K562 (cell line): ENCODE measurements at regions not wholly inside any gene's neighbourhood (a gene's known extent, or its start where the extent isn't known, plus 50 kb on each side); places are given as distances from the start of the nearest gene placed in this dataset.

ENCODE experiments used
- ATAC-seq: fragments of 200-7000 bp; cut with Tn5 transposase; 3 replicates; pipeline ENCODE4 v1.9.1; 2020; ENCODE audit warnings: moderate library complexity
- BruUV-seq: library from RNA; stranded (reverse); fragments of 400-500 nt; replicated peaks from 2 replicates; lab custom pipeline; 2021; lab: Mats Ljungman, UMichigan
- CTCF ChIA-PET: fragments of 300-600 bp; formaldehyde crosslinking; extraction: SDS; loops from one replicate; lab custom pipeline; 2021; ENCODE audit warnings: low intra/inter-chr PET ratio; lab: Yijun Ruan, JAX
- POLR2A ChIA-PET: fragments of 300-600, 350-650 bp; sonication (Branson Sonifier 250); formaldehyde crosslinking; extraction: SDS; loops from one replicate; lab custom pipeline; 2021; ENCODE audit warnings: antibody characterized with exemption, inconsistent platforms; lab: Yijun Ruan, JAX
- DNase-seq, 4 experiments: peaks; one replicate each; pipeline versions ENCODE4 v3.0.0 to v3.0.0-alpha.2; 2011 to 2018; ENCODE audit warnings: low spot score in 3 of 4, mixed read lengths in 3 of 4; ENCODE audit errors: extremely low read depth in 1 of 4
- FAIRE-seq: peaks from 2 replicates; lab custom pipeline; 2011; peaks lifted over from hg19 to GRCh38; lab: Jason Lieb, UNC
- H2AFZ ChIP-seq: 2 replicates; pipeline ENCODE4 v1.6.0; 2011; ENCODE audit warnings: low read depth, low read length, control low read depth, inconsistent platforms
- H3K27ac ChIP-seq: fragments of 200-600 bp; 3 replicates; pipeline ENCODE4 v1.8.0; 2011; ENCODE audit warnings: low read depth, mild to moderate bottlenecking, control low read depth, inconsistent platforms, low read length, moderate library complexity, mixed read lengths; ENCODE audit errors: extremely low read depth
- H3K27me3 ChIP-seq, 2 experiments: fragments of 300-600 bp in 1 of 2; 2 replicates in 1 of 2; 3 replicates in 1 of 2; pipeline versions ENCODE4 v1.6.0 to v1.8.0; 2011; ENCODE audit warnings: inconsistent platforms in 2 of 2, low read length in 2 of 2, mild to moderate bottlenecking in 1 of 2, mixed read lengths in 1 of 2, moderate library complexity in 1 of 2; ENCODE audit not compliant: control insufficient read depth in 2 of 2, insufficient read depth in 2 of 2
- H3K36me3 ChIP-seq: fragments of 300-600 bp; 3 replicates; pipeline ENCODE4 v1.8.0; 2011; ENCODE audit warnings: mild to moderate bottlenecking, low read length, inconsistent platforms; ENCODE audit not compliant: control insufficient read depth, insufficient read depth
- H3K4me1 ChIP-seq, 2 experiments: fragments of 200-600 bp in 1 of 2; replicated peaks in 1 of 2; 2 replicates in 1 of 2; 3 replicates in 1 of 2; pipeline versions ENCODE4 v1.5.1 to v1.8.0; 2011; ENCODE audit warnings: inconsistent platforms in 2 of 2, low read length in 2 of 2, mild to moderate bottlenecking in 1 of 2, mixed read lengths in 1 of 2, moderate library complexity in 1 of 2; ENCODE audit not compliant: control insufficient read depth in 2 of 2, insufficient read depth in 2 of 2
- H3K4me2 ChIP-seq: 2 replicates; pipeline ENCODE4 v1.6.1; 2011; ENCODE audit warnings: low read length, control low read depth, inconsistent platforms, mixed read lengths; ENCODE audit not compliant: insufficient read depth
- H3K4me3 ChIP-seq: fragments of 200-600 bp; sonication (generic), shearing (Covaris generic); 2 replicates; pipeline ENCODE4 v1.5.1; 2016; ENCODE audit warnings: control low read depth, inconsistent platforms
- H3K79me2 ChIP-seq: fragments of 200-600 bp; 3 replicates; pipeline ENCODE4 v1.8.0; 2011; ENCODE audit warnings: low read length, inconsistent platforms; ENCODE audit not compliant: control insufficient read depth, insufficient read depth
- H3K9ac ChIP-seq, 2 experiments: 2 replicates each; pipeline versions ENCODE4 v1.6.0 to v1.6.1; 2011; ENCODE audit warnings: low read depth in 2 of 2, low read length in 2 of 2, control low read depth in 1 of 2, inconsistent platforms in 1 of 2, mild to moderate bottlenecking in 1 of 2, mixed read lengths in 1 of 2; ENCODE audit not compliant: insufficient read depth in 1 of 2
- H3K9me1 ChIP-seq: one replicate; pipeline ENCODE4 v1.6.0; 2011; ENCODE audit warnings: inconsistent platforms, mild to moderate bottlenecking, low read length, moderate library complexity; ENCODE audit not compliant: control insufficient read depth, insufficient read depth
- H3K9me3 ChIP-seq: replicated peaks from 2 replicates; pipeline ENCODE4 v1.5.1; 2011; ENCODE audit warnings: low read depth, low read length, inconsistent platforms; ENCODE audit not compliant: control insufficient read depth, insufficient read depth
- H4K20me1 ChIP-seq: replicated peaks from 2 replicates; pipeline ENCODE4 v1.6.1; 2011; ENCODE audit warnings: low read length, inconsistent platforms, mixed read lengths; ENCODE audit not compliant: control insufficient read depth, insufficient read depth
- CBFA2T2 ChIP-seq: fragments of 450-650 bp; conservative IDR thresholded peaks from 2 replicates; pipeline ENCODE4 v1.6.1; 2017; ENCODE audit warnings: mild to moderate bottlenecking
- CC2D1A ChIP-seq: fragments of 450-650 bp; IDR thresholded peaks from 2 replicates; pipeline ENCODE4 v1.6.1; 2017; ENCODE audit warnings: mild to moderate bottlenecking
- CCAR2 ChIP-seq: fragments of 200-400 bp; formaldehyde crosslinking; IDR thresholded peaks from 2 replicates; pipeline ENCODE4 v1.6.1; 2017; ENCODE audit warnings: mild to moderate bottlenecking, low read depth, low read length
- CCNT2 ChIP-seq: IDR thresholded peaks from 2 replicates; pipeline ENCODE4 v1.6.1; 2011; ENCODE audit warnings: borderline replicate concordance, low read depth, mild to moderate bottlenecking, moderate library complexity, mixed read lengths, low read length; ENCODE audit not compliant: insufficient read length; ENCODE audit errors: extremely low read depth
- ETV1 ChIP-seq: fragments of 450-650 bp; conservative IDR thresholded peaks from 2 replicates; pipeline ENCODE4 v1.6.1; 2016; ENCODE audit warnings: missing genetic modification characterization, control low read depth, low read depth, missing compliant biosample characterization
- KLF16 ChIP-seq: IDR thresholded peaks from 2 replicates; pipeline ENCODE4 v1.6.1; 2016; ENCODE audit warnings: antibody characterized with exemption
- PCBP2 ChIP-seq: fragments of 200-400 bp; formaldehyde crosslinking; IDR thresholded peaks from 2 replicates; pipeline ENCODE4 v1.6.1; 2018; ENCODE audit warnings: low read length, low read depth, mild to moderate bottlenecking, moderate library complexity; ENCODE audit not compliant: poor library complexity, severe bottlenecking
- RCOR1 ChIP-seq, 2 experiments: IDR thresholded peaks; 2 replicates each; pipeline ENCODE4 v1.6.1; 2012; ENCODE audit warnings: low read depth in 2 of 2, low read length in 2 of 2, borderline replicate concordance in 1 of 2, improper control_type of control experiment in 1 of 2
- SPI1 ChIP-seq: IDR thresholded peaks from 2 replicates; pipeline ENCODE4 v1.6.1; 2011; ENCODE audit warnings: low read depth, low read length, control low read depth, borderline replicate concordance
- ZKSCAN1 ChIP-seq: fragments of 150-350 bp; IDR thresholded peaks from 2 replicates; pipeline ENCODE4 v1.6.1; 2016; ENCODE audit warnings: low read depth, low read length
- ZNF217 ChIP-seq: sonication (generic); formaldehyde crosslinking; IDR thresholded peaks from 2 replicates; pipeline ENCODE4 v1.8.0; 2022; ENCODE audit warnings: mild to moderate bottlenecking, missing genetic modification reagents
- ZNF384 ChIP-seq: IDR thresholded peaks from 2 replicates; pipeline ENCODE4 v1.6.1; 2012; ENCODE audit warnings: low read depth, low read length, improper control_type of control experiment
- ZNF507 ChIP-seq: conservative IDR thresholded peaks from 2 replicates; pipeline ENCODE4 v1.6.1; 2017; ENCODE audit warnings: missing genetic modification characterization, missing compliant biosample characterization
- ZNF644 ChIP-seq: fragments of 200-800 bp; sonication (Bioruptor generic); IDR thresholded peaks from 2 replicates; pipeline ENCODE4 v1.6.1; 2016; ENCODE audit warnings: low read depth, missing genetic modification characterization, missing compliant biosample characterization
- WGBS: fragments of 100-300 bp; shearing (Covaris generic); methylation state at CpG from one replicate; pipeline ENCODE4 v1.1.6; 2016; ENCODE audit warnings: low coverage, mixed read lengths; ENCODE audit not compliant: insufficient coverage; ENCODE audit errors: missing lambda C conversion rate; 5-methylcytosine and 5-hydroxymethylcytosine counted together
- in situ Hi-C: fragments of 300-500 bp; cut with MboI; formaldehyde crosslinking; loops from 4 replicates; pipeline ENCODE4 v1.15.0; 2018; ENCODE audit warnings: inconsistent platforms, mixed read lengths
- intact Hi-C: fragments of 100-400 bp; cut with micrococcal nuclease; formaldehyde crosslinking; loops from 2 replicates; pipeline ENCODE4 v1.14.2; 2022
- TF ChIP-seq, protein P1 (sequence below): fragments of 450-650 bp; formaldehyde crosslinking; IDR thresholded peaks from 2 replicates; pipeline ENCODE4 v1.4.0; 2020; ENCODE audit warnings: mild to moderate bottlenecking
- TF ChIP-seq, protein P2 (sequence below): fragments of 450-650 bp; IDR thresholded peaks from 2 replicates; pipeline ENCODE4 v1.6.1; 2018; ENCODE audit warnings: mild to moderate bottlenecking, low read depth; ENCODE audit not compliant: partially characterized antibody

DNA sequence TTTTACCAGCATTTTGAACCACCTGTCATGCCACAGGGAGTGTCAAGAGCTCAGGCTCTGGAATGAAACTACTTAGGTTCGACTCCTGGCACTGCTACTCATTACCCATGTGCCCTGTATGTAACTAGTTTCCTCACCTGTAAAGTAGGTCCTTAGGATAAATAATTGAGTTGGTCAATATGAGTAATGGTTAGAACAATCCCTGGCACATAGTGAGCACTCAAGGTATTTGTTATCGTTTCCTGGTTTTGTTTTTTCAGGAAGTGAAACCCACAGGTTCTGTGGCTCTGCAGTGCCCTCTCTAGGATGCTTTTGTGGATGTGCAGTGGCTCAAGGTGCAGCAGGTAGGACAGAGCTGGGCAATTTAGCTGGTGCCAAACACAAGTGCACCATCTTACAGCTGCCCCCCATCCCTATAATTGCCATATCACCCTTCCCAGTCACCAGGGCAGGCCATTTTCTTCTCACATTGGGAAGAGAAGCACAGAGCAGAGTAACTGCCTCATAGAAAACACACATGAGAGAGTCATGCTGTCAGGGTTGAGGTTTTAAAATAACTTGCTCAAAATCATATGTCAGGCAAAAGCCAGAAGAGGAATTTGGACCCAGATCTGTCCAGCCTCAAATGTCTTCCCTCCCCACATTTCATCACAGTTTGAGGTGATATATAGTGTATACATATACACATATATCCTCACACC is 297.5 kb downstream of the RPAP3 start:
- CTCF ChIA-PET = interaction anchor here (0.8 kb wide), 1 partner anchor 376 kb away, joined by 6 read pairs; no protein-coding TSS in a partner anchor
- peak in 2 of 4 experiments; percentile 32 to 52 for DNase-seq
- Histone ChIP-seq H3K79me2 (no peaks in the 10 kb centered on the region), H3K4me1 (no peaks in the 10 kb centered on the region), H3K9me3 (no peaks in the 10 kb centered on the region), H3K4me3 (no peak overlapping the region), H3K4me2 (no peak overlapping the region), H2AFZ (peak overlapping the region; percentile 75), H3K9ac (no peak overlapping the region), H3K27ac (no peak overlapping the region), H3K9me1 (no peaks in the 10 kb centered on the region), H4K20me1 (no peaks in the 10 kb centered on the region), H3K36me3 (no peaks in the 10 kb centered on the region), H3K27me3 (0 out of 5 replicates have a peak, but pooled peaks cover 0 to 4% of the 10 kb centered on the region in 2 experiments)
- 18% methylated on average over 2 of the region's 2 CpGs for WGBS
- intact Hi-C loops (no loop called here), in situ Hi-C loops (no loop called here)
- peak; percentile 61 for FAIRE-seq
- POLR2A ChIA-PET = interaction anchor here (1.1 to 2.3 kb wide), 2 partner anchors 13 to 328 kb away, joined by 4 to 6 read pairs; partner anchors contain the start of gene AMIGO2
- no TSS peak for BruUV-seq
- peak; percentile 90 for ATAC-seq
- peak; percentile 54; the same call in 1 of the 2 replicates for TF ChIP-seq ETV1 (tag)
- TF ChIP-seq, protein P1, sequence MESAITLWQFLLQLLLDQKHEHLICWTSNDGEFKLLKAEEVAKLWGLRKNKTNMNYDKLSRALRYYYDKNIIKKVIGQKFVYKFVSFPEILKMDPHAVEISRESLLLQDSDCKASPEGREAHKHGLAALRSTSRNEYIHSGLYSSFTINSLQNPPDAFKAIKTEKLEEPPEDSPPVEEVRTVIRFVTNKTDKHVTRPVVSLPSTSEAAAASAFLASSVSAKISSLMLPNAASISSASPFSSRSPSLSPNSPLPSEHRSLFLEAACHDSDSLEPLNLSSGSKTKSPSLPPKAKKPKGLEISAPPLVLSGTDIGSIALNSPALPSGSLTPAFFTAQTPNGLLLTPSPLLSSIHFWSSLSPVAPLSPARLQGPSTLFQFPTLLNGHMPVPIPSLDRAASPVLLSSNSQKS (CRISPR knock-in tag) = no peak
- TF ChIP-seq, protein P2, sequence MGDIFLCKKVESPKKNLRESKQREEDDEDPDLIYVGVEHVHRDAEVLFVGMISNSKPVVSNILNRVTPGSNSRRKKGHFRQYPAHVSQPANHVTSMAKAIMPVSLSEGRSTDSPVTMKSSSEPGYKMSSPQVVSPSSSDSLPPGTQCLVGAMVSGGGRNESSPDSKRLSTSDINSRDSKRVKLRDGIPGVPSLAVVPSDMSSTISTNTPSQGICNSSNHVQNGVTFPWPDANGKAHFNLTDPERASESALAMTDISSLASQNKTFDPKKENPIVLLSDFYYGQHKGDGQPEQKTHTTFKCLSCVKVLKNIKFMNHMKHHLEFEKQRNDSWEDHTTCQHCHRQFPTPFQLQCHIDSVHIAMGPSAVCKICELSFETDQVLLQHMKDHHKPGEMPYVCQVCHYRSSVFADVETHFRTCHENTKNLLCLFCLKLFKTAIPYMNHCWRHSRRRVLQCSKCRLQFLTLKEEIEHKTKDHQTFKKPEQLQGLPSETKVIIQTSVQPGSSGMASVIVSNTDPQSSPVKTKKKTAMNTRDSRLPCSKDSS = no peak
- TF ChIP-seq CBFA2T2 = no peak
- TF ChIP-seq KLF16 = peak; percentile 11; the same call in 1 of the 2 replicates
- TF ChIP-seq CCNT2 = no peak
- no peak for TF ChIP-seq ZNF507 (tag)
- no peak for TF ChIP-seq ZNF644 (tag)
- TF ChIP-seq ZKSCAN1 = peak; percentile 62; the same call in 1 of the 2 replicates
- peak; percentile 44; the same call in 1 of the 2 replicates for TF ChIP-seq CC2D1A
- no peak for TF ChIP-seq PCBP2
- TF ChIP-seq SPI1 = peak; percentile 82
- 0 out of 4 replicates have a peak, but pooled peaks of 1 of the 2 experiments have one; percentile 27 for TF ChIP-seq RCOR1 (IDR thresholded peaks at IDR 0.05; ENCODE audit: borderline replicate concordance in 1 of 2, low read depth in 2 of 2, low read length in 2 of 2)
- TF ChIP-seq ZNF217 = no peak
- TF ChIP-seq ZNF384 = 0 out of 2 replicates have a peak, but pooled peaks have one; percentile 32
- TF ChIP-seq CCAR2 = no peak
